M059J (cell line): ENCODE measurements at regions not wholly inside any gene's neighbourhood (a gene's known extent, or its start where the extent isn't known, plus 50 kb on each side); places are given as distances from the start of the nearest gene placed in this dataset.

Experiments
- DNase-seq: peaks from one replicate; pipeline ENCODE4 v3.0.0-alpha.2; 2012; ENCODE audit warnings: low read depth

DNA sequence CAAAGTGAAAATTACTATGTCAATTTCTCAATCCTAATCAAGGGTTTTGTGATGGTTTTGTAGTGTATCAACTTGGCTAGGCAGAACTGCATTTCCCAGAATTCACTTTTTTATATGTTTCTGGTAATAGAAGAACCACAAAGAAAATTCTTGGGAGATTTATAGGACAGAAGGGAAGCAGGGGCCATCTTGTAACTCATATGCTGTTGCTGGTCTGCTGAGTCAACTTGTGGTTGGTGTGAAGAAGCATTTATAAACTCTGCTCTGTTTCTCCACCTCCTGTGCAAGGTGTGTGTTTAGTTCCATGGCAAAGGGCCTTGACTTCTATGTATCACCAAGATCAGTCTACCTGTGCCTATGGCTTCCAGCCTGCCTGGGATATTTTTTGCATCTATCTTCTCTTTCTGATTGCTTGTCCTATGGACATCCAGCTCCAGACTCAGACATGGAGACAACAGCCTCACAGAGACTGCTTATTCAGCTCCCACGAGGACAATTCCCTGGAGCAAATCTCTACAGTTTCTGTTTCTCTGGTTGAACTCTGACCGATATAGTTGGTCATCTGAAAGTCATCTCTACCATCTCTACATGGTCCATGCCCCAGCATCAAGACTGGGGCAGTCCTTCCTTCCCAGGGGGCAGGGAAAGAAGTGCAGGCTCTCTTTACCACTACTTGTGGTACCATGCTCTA, 364.3 kb upstream of the DDHD1 start:
- DNase-seq: peak; percentile 62

DNA sequence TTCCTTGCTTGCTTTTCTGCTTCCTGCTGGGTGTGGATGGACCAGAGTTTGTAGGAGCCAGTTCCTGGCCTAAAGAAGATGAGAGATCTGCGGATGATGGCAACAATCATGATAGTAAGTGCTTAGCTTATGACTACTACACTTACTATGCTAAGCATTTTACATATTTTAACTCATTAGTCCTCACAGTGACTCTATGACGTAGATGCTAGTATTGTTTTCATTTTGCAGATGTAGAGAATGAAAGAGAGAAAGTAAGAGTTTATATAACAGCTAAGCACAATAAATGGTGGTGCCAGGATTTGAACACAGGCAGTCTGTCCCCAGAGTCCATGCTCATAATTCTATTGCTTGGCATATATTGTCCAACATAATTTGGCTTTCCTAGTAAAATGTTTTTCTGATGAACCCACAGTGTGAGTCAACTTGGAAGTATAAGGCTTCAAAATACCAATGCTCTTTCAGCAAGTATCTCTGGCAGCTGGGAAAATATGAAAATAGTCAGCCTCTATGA, 363.2 kb upstream of the DDHD1 start:
- peak; percentile 34 for DNase-seq

DNA sequence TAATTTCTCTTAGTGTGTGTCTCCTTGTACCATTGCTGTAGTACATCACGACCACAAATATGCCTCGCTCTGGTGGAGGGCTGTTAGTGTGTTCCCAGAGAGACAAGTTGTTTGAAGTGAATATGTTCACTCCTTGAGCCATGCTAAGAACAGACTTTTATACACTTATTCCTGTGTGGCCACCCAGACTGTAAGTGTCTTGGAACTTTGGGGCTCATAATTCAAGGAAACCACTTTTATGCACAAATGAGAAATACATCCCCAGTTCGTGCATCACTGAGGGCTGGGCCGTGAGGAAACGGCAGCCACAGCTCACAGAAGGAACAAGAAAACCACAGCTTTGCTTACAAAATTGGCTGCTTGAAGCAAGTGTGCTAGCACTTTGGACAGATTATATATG, 362.2 kb upstream of the DDHD1 start:
- DNase-seq: no peak

DNA sequence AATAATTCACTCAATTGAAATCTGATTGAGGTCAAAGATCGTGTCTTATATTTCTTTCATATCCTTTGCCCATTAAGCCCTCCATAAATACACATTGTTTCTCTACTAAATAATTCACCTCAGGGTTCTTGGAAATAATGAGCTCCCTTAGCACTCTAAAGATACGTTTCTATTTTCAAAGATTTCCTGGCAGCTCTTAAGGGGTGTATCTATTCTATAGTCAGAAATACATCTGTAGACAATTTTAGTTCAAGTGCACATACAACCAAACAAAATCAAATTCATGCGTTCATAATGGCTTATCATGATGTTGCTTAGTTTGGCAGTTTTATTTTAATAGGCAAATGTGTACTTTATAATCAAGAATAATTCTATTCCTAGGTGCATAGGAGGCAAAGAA, 361.1 kb upstream of the DDHD1 start:
- DNase-seq: no peak

DNA sequence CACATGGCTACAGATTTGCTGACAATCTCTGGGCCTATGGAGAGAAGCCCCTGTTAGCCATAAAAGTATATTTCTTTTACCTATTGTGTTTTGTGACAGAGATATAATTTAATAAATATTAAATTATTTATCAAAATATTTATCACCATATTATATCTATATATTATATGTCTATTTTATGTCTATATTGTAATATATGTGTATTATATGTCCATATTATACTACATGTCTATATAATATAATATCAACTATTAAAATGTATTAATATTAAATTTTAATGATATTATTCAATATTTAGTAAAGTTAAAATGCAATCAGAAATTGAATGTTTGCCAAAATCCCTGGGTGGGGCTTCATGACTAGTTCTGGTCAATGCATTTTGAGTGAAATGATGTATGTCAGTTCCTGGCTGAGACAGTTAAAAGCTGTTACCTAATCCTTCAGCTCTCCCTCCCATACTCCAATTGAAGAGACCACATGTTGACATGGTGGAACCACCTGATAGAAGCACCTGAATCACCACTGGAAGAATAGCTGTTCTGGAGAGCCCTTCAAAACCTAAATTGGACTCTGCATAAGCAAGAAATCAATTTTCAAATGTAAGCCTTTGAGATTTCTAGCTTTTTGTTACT, 357.3 kb upstream of the DDHD1 start:
- DNase-seq: no peak

DNA sequence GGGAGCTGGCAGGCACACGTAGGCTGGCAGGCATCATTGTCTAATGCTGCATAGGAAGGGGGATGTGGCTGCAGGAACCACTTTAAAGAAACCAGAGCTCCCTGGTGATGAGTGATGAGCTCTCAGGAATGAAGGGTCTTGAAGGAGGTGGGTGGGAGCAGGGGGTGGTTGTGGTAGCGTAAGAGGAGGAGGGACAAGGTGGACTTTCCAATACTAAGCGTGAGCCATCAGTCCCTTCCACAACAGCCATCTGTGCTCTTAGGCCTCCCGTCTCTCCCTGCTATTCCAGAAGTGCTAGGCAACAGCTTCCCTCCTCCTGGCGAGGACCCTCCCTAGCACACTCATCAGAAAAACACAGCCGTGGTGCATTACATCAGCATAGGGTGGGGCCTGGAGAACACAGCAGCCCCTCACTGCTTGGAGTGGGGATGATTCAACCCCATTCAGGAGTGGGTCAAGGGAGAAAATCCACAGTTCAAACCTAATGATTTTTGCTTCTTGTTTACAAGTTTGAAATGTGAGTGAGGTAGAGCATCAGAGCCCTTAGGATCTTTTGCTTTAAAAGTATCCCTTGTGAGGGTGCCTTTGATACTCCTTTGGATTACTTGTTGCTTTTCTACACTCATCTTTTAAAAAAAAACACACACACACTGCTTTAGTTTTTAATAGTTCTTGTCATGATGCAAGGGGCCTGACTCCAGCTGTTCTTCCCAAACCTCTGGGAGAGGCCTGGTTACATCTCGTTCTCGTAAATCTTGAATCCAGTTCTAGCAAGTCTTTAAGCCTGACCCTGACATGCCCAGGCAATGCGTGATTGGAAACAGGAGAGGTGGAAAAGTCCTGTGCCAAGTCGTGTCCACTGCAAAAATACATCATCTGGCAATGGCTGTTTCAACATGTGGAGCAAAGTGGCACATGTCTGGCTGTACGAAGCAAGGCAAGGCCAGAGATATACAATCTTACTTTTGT, 356.4 kb upstream of the DDHD1 start:
- no peak for DNase-seq

DNA sequence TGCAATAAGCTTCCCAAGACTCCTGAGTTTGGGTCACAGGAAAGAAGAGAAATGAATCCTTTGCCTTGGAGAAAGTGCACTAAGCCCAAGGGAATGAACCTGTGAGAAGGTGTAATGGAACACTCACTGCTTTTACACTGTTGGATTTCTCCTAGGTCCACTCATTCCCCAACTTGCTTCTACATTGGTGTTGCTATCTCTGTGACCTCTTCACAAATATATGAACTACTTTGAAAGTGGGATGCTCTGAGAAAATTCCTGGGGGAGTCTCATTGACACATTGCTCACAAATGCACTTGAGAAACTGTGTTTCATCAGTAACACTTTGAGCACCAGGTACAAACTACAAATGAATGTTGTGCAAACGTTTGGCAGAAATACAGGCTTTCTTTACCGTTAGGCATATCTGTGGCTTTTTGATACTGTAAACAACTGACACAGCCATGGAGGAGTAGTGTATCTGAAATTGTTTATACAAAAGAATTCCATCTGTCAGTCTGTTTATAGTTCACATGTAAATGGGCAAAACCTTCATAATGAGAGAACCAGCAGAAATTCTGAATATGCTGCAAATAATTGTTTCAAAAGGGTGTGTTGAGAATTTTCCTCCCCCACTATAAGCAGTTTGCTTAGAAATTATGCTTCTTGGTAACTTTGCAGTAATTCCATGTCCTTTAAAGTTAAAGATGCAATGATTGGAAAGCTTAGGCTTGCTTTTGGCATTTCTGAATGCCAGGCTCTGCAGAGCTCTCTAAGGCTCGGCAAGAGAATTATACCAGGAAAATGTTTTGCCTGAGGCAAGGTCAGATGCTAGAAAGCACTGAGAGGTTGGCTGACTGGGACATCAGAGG, 348.5 kb upstream of the DDHD1 start:
- peak; percentile 87 for DNase-seq

DNA sequence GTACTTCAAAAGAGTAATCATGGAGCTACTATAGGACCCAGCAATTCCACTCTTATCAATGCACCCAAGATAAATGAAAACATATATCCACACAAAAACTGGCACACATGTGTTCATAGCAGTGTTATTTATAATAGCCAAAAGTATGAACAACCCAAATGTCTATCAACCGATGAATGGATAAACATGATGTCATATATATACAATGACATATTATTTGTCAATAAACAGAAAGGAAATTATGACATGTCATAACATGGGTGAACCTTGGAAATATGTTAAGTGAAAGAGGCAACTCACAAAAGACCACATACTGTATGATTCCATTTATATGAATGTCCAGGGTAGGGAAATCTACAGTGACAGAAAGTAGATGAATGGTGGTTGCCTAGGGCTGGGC, 347.1 kb upstream of the DDHD1 start:
- DNase-seq: no peak

DNA sequence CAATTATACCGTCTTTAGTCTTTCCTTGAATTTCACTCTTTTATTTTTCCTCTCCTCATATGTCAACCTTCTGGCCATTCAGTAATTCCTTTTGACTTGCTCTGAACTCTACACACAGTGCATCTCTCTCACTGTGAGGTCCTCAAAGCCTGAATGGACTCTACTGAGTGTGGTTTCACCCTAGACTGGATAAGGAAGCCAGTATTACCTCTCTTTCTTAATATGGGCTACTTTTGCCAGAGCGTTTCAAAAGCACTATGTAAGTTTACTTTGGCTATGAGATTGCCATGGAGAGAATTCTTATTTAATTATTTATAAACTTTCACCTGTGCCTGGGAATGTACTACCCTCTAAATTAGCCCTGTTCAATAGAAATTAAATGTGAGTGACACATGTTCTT, 343.5 kb upstream of the DDHD1 start:
- DNase-seq: no peak

DNA sequence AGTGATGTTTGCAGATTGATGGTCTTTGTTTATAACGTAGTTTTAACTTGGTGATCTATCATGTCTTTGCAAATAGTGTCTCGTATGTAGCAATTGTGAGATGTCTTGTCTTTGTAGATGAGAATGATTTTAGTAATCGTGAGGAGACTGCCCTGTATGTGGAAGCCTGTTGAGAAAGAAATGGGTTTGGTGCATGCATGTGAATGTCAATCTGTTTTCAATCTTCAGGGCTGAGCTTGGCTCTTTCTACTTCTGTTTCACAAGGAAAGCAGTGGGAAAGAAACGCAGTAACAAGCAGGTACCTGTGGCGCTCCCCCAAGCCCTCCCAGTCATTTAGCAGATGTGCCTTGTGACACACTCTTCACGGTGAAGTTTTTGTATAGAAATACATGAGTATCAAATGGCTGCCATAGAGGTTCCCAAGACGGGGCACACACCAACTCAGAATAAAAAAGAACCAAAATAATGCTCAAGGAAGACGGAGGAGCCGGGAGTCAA, 342.8 kb upstream of the DDHD1 start:
- no peak for DNase-seq

DNA sequence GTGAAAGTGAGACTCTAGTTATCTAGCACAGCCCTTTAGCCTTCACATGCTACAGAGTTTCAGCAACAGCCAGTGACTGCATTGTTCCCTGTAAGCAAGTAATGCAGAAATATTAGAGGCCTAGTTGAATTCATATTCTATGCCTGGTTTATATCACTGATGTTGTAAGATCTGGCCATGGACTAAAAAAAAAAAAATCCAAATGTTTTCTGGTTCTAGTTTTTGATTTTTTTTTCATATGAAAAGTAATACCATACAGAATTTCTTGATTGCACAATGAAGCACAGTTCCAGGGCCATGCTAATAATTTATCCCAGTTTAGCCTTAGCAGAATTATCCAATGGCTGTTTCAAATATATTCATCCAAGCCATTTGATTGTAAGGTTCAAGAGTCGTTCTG, 341.5 kb upstream of the DDHD1 start:
- no peak for DNase-seq

DNA sequence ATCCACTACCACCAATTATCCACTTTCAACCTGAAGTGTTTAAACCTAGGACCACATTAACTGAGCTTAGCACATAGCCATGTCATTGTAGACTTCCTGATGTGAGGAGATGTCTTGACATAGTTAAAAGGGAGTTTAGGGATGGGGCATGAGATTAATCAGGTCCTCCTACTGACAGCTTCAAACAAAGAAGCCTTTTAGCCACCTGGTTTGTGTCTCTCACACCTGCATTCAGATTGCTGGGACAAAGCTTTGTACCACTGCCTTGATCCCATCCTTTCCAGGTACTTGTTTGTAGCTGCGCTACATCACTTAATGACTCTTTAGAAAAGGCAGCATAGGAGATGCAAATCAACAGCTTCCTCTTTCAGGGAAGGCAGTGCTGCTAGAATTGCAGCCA, 340.7 kb upstream of the DDHD1 start:
- no peak for DNase-seq

DNA sequence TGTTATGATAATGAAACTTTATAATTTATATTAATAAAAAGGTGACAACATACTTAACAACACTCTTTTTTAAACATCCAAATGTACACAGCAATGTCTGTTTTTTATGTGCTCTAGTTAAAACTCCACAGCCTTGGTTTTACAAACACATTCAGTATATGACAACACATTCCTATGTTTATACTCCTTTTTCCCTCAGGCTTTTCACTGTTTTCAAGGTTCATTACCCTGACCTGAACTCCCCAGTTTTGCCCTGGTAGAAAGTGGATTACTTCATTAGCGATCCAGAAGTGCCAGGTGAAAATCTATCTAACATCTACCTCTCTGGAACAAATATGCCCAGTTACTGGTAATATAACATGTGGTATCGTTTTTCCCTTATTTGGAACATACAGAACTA, 340.2 kb upstream of the DDHD1 start:
- peak; percentile 28 for DNase-seq

DNA sequence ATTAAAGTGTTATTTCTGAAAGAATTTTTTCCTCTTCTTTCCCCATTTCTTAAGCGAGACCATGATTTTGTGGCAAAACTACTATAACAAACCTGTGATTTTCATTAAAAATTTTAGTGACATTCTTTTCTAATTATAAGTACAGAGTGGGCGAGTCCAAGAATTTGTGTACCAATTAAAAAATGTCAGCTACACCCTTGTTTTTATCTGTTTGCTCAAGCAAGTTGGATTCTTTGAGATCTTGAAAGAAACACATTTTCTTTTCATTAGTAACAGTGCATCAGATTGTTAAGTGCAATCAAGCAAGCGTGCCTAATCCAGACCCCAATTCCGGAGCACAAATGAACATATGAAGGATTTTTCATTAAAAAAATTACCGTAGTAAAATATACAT, 338.8 kb upstream of the DDHD1 start:
- DNase-seq: no peak

DNA sequence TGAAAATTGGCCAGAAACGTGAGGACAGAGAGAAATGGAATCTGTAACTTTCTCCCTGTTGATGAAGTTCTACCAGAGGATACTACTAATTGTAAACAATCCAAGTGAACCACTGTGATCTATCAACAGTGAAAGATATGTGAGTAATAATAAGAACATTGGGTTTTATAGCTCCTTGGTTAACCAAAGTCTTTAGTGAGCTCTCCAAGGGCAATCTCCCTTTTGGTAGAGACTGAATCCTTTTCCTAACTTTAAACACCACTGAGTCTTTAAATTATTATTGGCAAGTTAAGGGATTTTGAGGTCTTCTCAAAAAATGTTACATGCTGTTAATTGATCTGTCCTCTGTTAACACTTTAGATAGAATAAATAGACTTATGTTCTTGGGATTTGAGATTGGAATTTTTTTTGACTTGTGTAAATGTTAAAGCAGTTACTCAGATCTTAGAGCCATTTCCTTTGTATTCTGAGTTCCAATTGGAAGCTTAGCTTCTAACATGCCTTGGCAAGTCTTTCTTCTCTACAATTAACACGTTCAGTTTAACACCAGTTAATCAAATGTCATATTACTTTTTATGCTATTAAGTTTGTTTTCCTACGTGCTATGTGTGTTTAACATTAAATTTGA, 338.2 kb upstream of the DDHD1 start:
- peak; percentile 26 for DNase-seq

DNA sequence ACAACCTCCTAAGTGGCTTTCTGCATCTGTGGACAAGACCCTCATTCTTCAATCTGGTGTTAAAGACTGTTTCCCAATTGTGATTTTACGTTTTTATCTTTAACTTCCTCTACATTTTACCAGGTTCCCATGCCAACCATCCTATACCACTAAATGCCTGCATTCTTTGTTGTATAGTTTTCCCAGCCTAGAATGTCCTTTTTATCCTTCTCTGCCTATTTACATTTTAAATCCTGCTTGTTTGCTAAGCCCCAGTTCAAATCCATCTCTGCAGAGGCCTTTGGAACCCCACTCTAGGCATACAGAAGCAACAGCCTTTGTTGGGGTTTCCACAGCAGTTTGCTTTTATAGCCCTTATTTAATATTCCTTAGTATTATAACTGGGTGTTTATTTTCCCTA, 325.1 kb upstream of the DDHD1 start:
- no peak for DNase-seq

DNA sequence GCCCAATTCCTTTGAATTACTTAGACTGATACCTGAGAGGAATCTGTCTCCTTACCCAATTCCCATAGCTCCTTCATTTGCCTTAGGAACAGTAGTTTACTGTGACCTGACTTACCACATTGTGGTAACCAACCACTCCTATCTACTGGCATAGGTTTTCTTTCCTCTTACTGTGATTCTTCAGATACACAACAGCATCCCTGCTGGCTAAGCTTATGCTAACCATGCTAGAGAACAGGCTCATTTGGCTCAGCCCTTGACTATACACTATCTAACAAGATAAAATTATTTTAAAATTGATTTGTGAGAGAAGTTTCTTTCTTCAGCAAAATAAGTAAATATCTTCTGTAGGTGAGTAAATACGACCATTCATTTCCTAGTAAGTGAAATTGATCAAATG, 320.4 kb upstream of the DDHD1 start:
- no peak for DNase-seq

DNA sequence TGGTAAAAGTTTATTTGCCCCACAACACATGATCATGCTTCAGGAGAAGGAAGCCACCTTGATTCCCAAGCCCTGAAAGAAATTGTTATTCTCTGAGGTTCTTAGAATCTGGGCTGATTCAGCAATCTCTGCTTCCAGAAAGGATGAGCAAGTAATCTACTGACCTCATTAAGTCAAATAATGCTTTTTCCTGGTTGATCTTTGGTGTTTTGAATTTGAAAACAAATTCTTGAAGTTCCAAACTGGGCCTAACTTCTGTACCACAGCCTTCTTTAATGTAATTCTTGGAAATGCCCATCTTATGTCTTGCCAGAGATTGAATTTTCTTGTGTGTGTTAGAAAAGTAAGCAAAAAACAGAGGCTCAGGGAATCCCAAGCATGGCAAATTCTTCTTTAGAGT, 319.2 kb upstream of the DDHD1 start:
- no peak for DNase-seq

DNA sequence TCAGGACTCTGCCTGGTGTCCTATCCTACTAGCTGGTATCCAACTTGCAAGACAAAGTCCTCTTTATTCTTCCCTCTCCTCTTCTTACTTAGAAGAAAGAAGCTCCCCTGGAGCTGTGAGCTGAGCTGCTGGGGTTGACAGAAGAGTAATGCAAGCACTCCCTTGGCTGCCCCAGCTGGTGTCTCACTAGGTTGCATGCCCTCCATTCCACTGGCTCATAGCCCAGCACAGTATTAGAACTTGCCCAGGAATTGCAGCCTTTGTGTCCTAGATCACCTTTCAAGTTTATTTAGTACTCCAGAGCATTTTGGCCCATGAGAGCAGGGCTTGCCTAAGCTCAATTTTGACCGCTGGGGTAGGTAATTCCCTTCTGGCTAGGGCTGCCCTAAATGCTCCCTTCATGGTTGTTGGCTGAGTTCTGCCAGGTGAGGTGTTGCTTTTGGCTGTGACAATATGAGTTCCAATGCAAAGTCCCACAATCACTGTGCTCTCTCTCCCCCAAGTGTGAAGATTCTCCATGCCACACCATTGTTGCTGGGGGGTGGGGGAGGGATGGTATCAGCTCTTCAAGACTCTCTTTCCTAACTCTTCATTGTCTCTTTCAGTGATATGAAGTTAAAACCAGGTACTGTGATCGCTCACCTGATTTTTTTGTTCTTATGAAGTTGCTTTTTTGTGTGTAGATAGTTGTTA, 317.4 kb upstream of the DDHD1 start:
- DNase-seq: peak; percentile 4

DNA sequence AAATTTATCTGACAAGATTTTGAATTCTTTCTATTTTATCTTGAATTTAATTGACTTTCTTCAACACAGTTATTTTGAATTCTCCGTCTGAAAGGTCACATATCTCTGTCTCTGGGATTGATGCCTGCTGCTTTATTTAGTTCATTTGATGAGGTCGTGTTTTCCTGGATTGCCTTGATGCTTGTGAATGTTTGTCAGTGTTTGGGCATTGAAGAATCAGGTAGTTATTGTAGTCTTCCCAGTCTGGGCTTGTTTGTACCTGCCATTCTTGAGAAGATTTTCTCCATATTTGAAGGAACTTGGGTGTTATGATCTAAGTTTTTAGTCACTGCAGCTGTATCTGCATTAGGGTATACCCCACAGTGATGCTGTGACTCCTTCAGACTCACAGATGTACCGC, 315.8 kb upstream of the DDHD1 start:
- no peak for DNase-seq
